GM19043 (cell line): ENCODE measurements at regions not wholly inside any gene's neighbourhood (a gene's known extent, or its start where the extent isn't known, plus 50 kb on each side); places are given as distances from the start of the nearest gene placed in this dataset.
"Not testable (repeated sequence)": the region's sequence is repeated elsewhere in the genome, so short reads cannot be mapped to it uniquely, and the experiment has no call there.

Source experiments
- ATAC-seq: cut with Tn5 transposase; IDR thresholded peaks from one replicate; pipeline ENCODE4 v1.9.1; 2021; ENCODE audit warnings: low read depth; ENCODE audit not compliant: unreplicated experiment

DNA sequence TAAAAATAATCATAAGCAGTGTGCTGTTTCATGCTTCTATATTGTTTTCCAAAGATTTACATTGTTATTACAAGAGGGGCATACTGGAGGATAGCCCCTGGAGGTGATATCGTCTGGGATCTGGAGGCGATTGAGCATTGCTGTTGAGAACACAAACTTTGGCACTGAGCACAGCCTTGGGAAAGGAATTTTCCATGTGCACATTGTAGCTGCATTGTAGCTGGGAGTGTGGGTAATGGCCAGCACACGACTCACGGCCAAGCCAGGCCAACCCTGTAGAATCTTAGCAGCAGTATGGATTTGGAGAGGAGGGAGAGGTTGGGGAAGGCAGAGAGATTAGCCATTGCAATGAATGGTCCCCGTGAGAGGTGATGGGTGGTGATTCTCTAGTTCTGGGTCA is 121.9 kb downstream of the SMIM20 start:
- ATAC-seq = no peak

DNA sequence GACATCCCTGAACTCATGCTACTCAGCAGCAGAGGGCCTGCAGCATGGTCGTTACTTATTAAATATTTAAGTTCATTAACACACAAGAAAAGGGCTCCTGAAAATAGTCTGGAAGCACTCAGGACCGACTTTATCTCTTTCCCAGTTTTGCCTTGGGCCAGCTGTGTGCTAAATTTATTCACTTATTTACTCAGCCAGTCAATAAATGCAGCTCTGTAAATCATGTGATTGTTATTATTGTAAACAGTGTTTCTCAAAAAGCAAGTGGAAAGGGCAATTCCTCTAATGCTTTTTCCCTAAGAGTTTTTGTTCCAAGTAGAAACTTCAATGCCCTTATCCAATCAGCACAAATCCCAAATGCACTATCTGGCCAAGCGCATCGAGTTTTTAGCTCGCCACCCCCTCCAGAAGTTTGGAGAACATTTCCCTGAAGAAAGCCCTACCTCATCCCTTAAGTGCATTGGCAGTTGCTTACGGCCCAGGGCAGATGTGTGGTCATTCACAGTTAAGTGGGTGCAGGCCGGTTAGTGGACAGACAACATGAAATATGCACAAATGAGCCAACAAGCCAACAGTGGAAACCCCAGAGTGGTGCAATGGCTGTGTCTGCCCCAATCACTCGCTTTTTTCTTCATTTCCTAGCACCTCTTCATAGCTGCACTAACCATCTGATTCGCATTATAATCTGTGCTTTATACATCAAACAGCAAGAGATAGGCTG is 125.8 kb downstream of the SMIM20 start:
- ATAC-seq = no peak

DNA sequence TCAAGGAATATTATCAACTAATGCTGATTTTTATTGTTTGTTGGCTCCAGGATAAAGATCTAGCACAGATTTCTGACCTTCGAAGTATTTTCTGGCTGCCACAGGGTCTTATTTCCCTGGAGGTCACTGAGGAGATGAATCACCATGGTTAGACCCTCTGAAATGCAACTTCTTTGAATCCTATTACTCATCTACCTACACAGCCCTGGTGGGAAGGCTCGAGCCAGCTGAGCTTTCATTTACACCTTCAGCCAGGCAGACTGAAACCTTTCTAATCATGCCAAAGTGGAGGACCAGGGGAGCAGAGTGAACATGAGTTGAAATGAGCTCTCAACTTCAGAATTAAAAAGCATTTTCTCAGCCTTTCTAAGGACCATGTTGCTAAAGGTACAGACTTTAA is 130.5 kb downstream of the SMIM20 start:
- no peak for ATAC-seq

DNA sequence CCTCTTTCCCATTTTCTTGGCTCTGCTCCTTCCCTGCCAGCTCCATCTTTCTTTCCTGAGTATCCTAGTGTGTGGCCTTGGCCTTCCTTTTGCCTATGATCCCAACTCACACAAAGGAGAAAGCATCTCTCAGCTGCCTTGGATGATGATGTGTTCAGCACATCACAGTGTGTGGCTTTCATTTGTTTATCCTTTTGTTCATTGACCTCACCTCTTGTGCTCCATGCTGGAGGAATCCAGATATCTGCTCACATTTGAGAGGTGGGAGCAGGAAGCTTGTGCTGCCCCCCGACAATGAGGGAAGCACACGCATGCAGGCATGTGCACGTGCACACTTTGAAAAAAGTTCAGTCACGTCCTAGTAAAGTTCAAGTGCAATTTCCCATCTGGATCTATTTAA is 131.0 kb downstream of the SMIM20 start:
- no peak for ATAC-seq

DNA sequence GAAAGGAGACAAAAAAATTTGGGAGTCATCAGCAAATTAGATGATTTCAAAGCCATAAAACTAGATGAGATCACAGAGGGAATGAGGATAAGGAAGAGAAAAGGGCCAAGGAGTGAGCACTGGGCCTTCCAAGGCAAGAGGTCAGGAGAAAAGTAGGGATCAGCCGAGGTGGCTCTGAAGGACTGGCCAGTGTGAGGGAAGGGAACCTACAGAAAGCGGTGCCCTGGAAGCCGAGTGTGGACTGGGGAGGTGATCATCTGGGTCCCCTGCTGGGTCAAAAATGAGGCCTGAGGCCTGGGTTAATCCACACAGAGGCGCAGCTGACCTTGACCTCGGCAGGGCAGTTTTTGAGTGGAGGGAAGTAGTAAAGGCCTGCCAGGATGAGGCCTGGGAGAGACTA is 133.8 kb downstream of the SMIM20 start:
- ATAC-seq = no peak

DNA sequence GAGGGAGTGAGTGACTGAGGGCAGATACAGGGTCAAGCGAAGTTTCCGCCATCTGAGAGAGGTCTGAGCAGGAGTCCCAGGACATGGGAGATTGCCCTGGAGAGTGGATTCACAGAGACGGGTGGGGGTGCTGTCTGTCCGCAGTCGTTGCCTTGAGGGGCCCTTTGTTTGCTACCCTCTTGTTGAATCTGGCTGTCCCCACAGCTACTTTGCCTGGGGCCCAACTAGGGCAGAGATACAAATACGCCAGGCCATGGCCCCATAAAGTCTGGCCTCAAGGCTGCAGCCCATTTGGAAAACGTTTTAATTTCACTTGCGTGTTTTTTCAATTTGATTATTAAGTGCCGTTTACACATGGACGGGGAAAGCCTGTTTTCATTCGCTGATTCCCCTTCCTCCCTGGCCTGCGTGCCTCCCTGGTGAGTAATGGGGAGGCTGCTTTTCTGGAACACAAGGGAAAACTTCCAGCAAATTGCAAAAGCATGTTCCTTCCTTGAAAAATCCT is 134.4 kb downstream of the SMIM20 start:
- ATAC-seq = no peak

DNA sequence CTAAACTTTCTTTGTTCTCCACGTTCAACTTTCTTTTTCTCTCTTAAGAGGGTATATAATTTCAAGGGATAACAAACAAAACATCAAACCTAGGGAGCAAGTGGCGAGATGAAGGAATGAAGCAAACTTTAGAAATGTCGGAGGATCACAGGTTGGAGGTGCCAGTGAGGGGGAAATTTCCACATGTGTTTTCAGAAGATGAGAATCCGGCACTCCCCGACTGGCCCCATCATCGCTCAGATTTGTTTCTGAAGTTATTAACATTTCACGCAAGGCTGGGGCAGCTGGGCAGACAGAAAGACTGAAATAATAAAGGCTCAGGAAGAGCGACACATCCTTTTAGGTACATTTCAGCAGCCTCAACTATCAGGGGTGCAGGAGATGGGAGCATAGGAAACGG is 134.9 kb downstream of the SMIM20 start:
- no peak for ATAC-seq

DNA sequence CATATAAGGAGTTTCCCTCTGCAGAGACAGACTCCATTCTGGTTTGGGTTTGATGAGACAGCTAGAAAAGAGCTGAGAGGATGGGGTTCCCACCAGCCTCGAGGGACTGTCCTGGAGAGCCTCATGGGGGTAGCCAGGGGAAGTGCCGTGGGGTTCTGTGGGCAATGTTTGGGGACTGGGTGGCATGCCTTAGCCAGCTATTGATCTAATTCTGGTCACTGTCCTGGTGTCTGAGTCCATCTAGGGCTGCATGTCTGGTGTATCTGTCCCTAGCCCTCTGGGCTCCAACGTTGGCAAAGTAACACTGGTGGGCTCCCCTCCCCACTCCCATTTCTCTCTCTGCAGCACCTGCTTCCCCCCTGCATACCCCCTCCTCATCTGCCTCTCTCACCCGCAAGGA is 135.4 kb downstream of the SMIM20 start:
- no peak for ATAC-seq

DNA sequence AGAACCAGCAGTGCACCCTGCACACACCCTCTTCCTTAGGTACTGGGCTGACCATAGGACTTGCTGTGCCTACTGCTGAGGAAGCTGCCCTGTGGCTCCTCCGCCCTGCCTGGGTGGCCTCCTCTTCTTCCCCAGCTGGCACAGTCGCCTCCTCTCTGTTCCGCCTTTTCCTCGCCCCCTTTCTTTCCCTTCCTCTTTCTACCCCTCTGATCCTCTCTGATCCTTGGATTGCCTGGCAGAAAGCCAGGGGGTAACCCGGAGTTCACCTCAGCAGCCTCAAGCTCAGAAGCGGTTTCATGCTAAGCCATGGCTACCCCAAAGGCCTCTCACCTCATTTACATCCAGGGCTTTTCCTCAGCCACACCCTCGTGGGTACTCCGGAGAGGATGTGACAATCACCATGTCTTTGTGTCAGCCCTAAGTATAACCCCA is 136.2 kb downstream of the SMIM20 start:
- no peak for ATAC-seq

DNA sequence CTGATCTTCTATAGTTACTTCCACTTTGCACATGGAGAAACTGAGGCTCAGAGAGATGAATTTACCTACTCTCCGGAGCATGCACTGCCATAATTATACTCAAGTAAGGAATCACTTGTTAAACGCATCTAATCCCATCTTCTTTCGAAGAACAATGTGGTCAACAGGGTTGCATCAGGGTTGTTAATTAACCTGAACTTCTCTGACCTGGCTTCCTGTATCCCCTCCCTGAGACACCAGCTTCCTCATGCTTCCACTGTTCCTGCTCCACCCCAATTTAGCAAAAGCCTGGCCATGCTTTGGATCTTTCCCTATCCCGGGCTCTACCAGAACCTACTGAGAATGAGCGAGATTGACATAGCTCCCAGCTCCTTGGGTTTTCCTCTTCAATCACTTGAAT is 136.7 kb downstream of the SMIM20 start:
- no peak for ATAC-seq

DNA sequence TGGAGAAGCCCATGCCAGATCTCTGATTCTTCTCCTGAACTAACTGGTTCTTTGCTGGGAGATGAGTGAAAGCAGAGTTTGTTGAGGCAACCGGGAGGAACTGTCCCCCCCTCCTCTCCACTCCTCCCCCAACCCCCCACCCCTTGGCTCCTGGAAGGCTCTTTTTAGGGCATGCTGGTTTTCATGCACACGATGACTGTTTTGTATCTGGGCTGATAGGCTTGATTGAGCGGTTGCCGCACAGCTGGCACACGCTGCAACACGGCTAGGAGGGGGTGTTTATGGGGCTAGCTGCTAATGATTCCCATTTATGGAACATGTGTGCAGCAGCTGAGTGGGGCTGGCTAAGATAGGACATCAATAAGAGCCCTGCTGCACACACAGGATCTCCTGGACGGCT is 137.2 kb downstream of the SMIM20 start:
- ATAC-seq = no peak

DNA sequence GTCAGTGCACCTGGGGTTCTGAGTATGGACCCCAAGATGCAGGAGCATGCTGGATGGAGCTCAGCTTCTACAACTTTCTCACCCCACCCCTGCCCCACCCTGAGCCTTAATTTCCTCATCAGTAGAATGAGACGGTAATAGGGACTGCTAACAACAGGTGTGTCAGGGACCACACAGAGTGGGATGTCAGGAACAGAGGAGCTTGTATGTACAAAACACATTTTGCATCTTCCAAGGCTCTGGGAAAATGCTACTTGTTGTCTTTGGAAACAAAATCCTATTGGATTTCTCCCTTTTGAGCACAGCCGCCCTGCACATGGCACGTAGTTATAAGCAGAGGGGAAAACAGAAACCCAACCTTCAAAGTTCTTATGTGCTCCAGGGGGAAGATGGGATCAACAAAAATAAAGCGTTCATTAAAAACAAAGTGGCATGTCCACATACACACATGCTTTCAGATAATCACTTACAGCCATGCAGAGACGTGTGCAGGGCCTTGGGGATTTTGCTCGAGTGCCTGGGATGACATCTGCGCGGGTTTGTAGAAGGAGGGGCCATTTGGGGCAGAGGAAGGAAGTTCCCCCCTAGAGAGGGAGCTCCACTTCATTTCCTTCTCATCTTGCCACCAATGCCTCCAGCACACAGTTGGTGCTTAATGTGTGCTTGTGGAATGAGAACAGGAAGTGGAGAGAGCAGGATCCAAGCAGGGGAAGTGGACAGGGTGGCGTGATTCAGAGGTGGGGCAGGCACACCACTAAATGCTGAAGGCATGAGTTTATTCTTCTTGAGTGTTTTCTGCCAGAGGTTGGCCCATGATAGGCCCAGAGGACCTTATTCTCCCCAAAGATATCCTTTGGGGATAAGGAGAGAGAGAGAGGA is 138.9 kb downstream of the SMIM20 start:
- no peak for ATAC-seq

DNA sequence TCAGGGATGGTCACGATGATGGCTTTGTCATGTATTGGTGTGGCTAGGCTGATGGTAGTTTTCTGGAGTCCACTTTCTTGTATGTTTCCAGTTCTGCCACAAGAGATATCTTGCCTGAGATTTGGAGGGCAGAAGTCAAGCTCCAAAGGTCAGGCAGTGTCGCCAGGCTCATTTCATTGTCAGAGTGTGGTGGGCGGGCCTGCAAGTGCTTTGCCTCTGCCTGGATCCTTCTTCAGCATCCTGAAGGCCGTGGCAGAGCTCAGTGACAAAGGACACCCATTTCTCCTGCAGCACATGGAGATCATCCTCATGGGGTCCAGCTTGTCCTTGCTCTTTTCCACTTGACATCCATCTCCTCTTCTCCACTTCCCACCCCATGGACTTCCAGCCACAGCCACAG is 139.7 kb downstream of the SMIM20 start:
- ATAC-seq = no peak

DNA sequence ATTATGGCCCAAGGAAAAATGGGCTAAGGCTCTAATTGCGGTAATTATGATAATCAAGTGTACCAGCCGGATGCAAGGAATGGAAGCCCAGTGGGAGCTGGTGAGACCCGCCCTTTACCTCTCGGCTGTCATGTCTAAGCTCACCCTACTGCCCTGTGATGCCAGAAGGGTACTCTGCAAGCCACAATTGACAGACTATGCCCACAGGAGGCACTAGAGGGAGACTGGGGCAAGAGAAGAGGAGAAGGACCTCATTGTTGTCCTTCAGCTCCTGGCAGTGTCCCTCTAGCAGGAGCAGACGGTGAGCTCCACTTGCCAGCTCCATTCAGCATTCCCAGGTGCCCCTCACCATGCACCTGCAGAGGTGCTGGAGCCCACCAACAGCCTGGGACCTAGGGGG is 141.8 kb downstream of the SMIM20 start:
- ATAC-seq = no peak

DNA sequence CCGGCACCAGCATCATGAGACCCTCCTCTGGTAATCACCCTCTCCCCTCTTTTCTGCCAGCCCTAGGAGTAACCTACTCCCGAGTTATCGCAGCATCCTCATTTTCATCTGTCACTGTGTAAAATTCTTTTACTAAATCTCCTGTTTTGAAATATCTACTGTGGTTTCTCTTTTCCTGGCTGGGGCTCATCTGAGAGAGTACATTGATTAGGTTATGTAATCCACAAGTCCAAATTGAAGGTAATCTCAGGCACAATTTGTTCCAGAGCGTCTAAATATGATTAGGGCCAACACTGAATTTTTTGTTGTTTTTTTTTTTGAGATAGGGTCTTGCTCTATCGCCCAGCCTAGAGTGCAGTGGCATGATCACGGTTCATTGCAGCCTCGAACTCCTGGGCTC is 142.4 kb downstream of the SMIM20 start:
- no peak for ATAC-seq

DNA sequence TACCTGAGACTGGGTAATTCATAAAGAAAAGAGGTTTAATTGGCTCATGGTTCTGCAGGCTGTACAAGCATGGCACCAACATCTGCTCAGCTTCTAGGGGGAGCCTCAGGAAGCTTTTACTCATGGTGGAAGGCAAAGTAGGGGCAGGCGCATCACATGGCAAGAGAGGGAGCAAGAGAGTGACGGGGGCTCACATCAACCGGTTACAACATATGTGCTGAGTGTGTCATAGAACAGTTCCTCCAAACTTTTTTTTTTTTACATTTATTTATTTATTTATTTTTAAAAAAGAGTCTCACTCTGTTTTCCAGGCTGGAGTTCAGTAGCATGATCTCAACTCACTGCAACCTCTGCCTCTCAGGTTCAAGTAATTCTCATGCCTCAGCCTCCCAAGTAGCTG is 143.8 kb downstream of the SMIM20 start:
- not testable (repeated sequence) for ATAC-seq

DNA sequence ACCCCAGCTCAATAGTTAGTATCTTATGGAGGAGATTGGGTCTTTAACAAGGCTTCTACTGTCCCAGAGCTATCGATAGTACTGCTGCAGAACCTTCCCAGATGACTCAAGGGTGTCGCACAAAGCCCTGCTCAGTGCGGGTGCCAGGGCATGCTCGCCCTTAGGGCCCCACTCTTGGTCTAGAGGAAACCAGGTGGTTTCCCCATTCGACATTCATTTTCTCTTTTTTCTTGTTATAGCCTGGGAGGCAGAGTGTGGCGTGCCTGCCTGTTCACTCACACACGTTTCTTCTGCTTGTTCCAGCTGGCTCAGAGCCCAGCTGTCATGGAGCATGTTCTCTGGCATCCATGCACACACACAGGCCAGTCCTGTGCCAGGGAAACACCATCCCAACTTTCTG is 144.5 kb downstream of the SMIM20 start:
- peak; percentile 63 for ATAC-seq

DNA sequence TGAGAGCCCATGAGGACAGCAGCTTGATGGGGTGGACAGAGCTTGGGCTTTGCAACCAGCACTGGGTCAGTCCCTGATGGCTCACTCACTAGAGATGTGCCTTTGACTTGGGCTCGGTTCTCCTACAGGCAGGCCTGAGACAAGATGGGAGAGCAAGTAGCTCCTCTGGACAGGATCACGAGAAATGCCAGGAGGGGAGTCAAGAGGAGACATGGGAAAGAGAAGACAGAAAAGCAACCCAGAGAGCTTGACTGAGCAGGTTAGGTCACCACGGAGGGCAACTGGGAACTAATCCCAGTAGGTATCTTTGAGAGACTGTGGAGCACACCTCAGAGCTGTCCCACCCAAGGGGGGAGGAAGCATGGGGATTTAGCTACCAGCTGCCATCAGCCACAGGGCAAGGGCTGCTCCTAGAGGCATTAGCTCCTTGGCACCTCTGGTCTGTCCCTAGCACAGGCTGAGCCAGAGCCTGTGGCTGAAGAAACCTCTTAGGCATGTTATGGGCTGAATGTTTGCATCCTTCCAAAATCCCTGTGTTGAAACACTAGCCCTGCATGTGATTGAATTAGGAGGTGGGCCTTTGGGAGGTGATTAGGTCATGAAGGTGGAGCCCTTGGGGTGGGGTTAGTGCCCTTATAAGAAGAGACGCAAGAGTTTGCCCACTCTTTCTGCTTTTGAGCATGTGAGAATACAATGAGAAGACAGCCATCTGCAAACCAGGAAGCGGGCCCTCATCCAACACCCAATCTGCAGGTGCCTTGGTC is 145.6 kb downstream of the SMIM20 start:
- no peak for ATAC-seq

DNA sequence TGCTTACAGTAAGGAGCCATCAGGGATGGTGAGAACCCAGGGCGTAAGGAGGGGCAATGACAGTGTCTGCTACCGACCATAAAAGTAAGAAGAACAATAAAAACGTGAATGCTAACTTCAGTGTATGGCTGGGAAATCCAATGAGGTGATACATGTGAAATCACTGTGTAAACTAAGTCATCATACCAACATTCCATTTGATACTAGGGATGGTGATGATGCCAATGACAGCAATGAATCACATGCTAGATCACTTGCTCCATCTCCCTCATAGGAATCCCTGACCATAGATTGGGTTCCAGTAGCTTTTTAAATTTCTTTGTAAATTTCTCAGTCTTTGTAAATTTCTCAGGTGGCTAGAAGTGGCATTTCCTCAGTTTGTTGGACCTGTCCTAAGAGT is 146.3 kb downstream of the SMIM20 start:
- no peak for ATAC-seq

DNA sequence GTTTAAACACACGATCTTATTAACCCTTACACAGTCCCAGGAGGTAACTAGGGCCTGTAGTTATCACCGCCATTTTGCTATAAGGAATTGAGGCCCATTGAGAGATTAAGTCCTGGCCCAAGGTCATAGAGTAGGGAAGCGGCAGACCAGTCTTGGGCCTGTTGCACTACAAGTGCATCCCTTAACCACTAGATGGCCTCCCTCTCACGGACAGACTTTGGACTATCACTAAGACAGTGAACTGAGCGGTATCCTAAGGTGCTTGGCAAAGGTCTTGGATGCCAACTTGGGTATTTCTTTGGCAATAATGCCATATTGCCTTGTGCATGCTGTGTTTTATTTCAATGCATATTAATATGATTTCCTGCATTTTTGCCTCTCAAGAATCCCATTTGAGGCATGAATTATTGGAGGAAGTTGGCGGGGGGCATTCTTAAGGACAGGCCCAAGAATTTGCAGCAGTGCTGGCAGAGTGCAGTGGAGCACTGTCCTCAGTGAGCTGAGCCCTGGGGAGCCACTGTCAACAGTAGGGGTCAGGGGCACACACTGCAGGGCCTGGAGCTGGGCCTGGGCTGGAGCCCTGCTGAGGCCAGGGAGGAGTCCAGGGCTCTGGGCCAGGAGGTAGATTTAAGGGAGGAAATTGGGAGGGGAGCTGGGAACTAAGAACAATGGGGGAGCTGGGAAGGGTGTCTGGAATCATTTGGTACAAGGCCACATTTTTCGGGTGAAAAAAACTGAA is 147.4 kb downstream of the SMIM20 start:
- no peak for ATAC-seq
